ENCODE measurements at regions not wholly inside any gene's neighbourhood (a gene's known extent, or its start where the extent isn't known, plus 50 kb on each side); places are given as distances from the start of the nearest gene placed in this dataset.
A peak's percentile ranks its signal among the peaks of the same experiment; 100 is the strongest.

GRCh38 chr1:8107897-8108296, 81.8 kb upstream of the ERRFI1 start:
- no peaks in the 10 kb centered on the region for H4K20me1 ChIP-seq (ENCODE audit: insufficient read depth, low read length)
- no peak overlapping the region for H2AFZ ChIP-seq (ENCODE audit: low read length)
- H3K36me3 ChIP-seq (ENCODE audit: insufficient read depth, low read length), result no peaks in the 10 kb centered on the region
- no peak overlapping the region for H3K4me3 ChIP-seq (ENCODE audit: insufficient read depth, low read length)
- H3K4me1 ChIP-seq (ENCODE audit: insufficient read depth, low read length), result no peaks in the 10 kb centered on the region
- no peak for TF ChIP-seq CTCF (IDR thresholded peaks at IDR 0.05; ENCODE audit: extremely low read depth, low read depth, low read length)
- H3K27ac ChIP-seq (ENCODE audit: low read depth, low read length), result no peak overlapping the region
- no peaks in the 10 kb centered on the region for H3K9me3 ChIP-seq (ENCODE audit: low read depth, low read length)
- H3K27me3 ChIP-seq (ENCODE audit: insufficient read depth, low read length), result no peaks in the 10 kb centered on the region
- H3K4me2 ChIP-seq (ENCODE audit: insufficient read depth, low read length), result no peak overlapping the region
- DNase-seq (ENCODE audit: insufficient read length, low spot score, missing footprints), result no peak
- no peaks in the 10 kb centered on the region for H3K79me2 ChIP-seq (ENCODE audit: insufficient read depth, low read length)

GRCh38 chr1:8104278-8105236, 78.4 kb upstream of the ERRFI1 start:
- no peak overlapping the region for H3K4me3 ChIP-seq (ENCODE audit: insufficient read depth, low read length)
- no peak overlapping the region for H2AFZ ChIP-seq (ENCODE audit: low read length)
- no peaks in the 10 kb centered on the region for H3K4me1 ChIP-seq (ENCODE audit: insufficient read depth, low read length)
- H3K36me3 ChIP-seq (ENCODE audit: insufficient read depth, low read length), result no peaks in the 10 kb centered on the region
- no peaks in the 10 kb centered on the region for H3K27me3 ChIP-seq (ENCODE audit: insufficient read depth, low read length)
- no peaks in the 10 kb centered on the region for H3K79me2 ChIP-seq (ENCODE audit: insufficient read depth, low read length)
- TF ChIP-seq CTCF (IDR thresholded peaks at IDR 0.05; ENCODE audit: extremely low read depth, low read depth, low read length), result no peak
- DNase-seq (ENCODE audit: insufficient read length, low spot score, missing footprints), result no peak
- no peaks in the 10 kb centered on the region for H4K20me1 ChIP-seq (ENCODE audit: insufficient read depth, low read length)
- H3K9me3 ChIP-seq (ENCODE audit: low read depth, low read length), result no peaks in the 10 kb centered on the region
- H3K27ac ChIP-seq (ENCODE audit: low read depth, low read length), result no peak overlapping the region
- no peak overlapping the region for H3K4me2 ChIP-seq (ENCODE audit: insufficient read depth, low read length)

- H3K27ac ChIP-seq (ENCODE audit: low read depth, low read length), result peak overlapping the region; percentile 97
- no peak for TF ChIP-seq CTCF (IDR thresholded peaks at IDR 0.05; ENCODE audit: extremely low read depth, low read depth, low read length)
- H3K4me1 ChIP-seq (ENCODE audit: insufficient read depth, low read length), result peaks cover 45% of the 10 kb centered on the region
- no peak overlapping the region for H3K4me3 ChIP-seq (ENCODE audit: insufficient read depth, low read length)
- H3K9me3 ChIP-seq (ENCODE audit: low read depth, low read length), result no peaks in the 10 kb centered on the region
- H3K36me3 ChIP-seq (ENCODE audit: insufficient read depth, low read length), result no peaks in the 10 kb centered on the region
- DNase-seq (ENCODE audit: insufficient read length, low spot score, missing footprints), result no peak
- no peaks in the 10 kb centered on the region for H3K79me2 ChIP-seq (ENCODE audit: insufficient read depth, low read length)
- peak overlapping the region; percentile 17 for H2AFZ ChIP-seq (ENCODE audit: low read length)
- H3K4me2 ChIP-seq (ENCODE audit: insufficient read depth, low read length), result peak overlapping the region; percentile 12
- no peaks in the 10 kb centered on the region for H3K27me3 ChIP-seq (ENCODE audit: insufficient read depth, low read length)
- no peaks in the 10 kb centered on the region for H4K20me1 ChIP-seq (ENCODE audit: insufficient read depth, low read length)
Observed at GRCh38 chr1:8097908-8098307, 71.8 kb upstream of the ERRFI1 start.

GRCh38 chr1:8097077-8097799, 71.1 kb upstream of the ERRFI1 start:
- Histone ChIP-seq H3K9me3 (ENCODE audit: low read depth, low read length) (no peaks in the 10 kb centered on the region), H4K20me1 (ENCODE audit: insufficient read depth, low read length) (no peaks in the 10 kb centered on the region), H3K79me2 (ENCODE audit: insufficient read depth, low read length) (no peaks in the 10 kb centered on the region), H3K4me3 (ENCODE audit: insufficient read depth, low read length) (no peak overlapping the region), H2AFZ (ENCODE audit: low read length) (no peak overlapping the region), H3K36me3 (ENCODE audit: insufficient read depth, low read length) (no peaks in the 10 kb centered on the region), H3K4me1 (ENCODE audit: insufficient read depth, low read length) (peaks cover 48% of the 10 kb centered on the region), H3K27me3 (ENCODE audit: insufficient read depth, low read length) (no peaks in the 10 kb centered on the region), H3K4me2 (ENCODE audit: insufficient read depth, low read length) (peak overlapping the region; percentile 52), H3K27ac (ENCODE audit: low read depth, low read length) (peak overlapping the region; percentile 97)
- peak; percentile 71 for DNase-seq (ENCODE audit: insufficient read length, low spot score, missing footprints)
- TF ChIP-seq CTCF (IDR thresholded peaks at IDR 0.05; ENCODE audit: extremely low read depth, low read depth, low read length), result no peak
